CD4-positive, alpha-beta T cell treated with Interleukin-10 for 1 hour (primary cell): ENCODE measurements at regions not wholly inside any gene's neighbourhood (a gene's known extent, or its start where the extent isn't known, plus 50 kb on each side); places are given as distances from the start of the nearest gene placed in this dataset.
"Not testable (repeated sequence)": the region's sequence is repeated elsewhere in the genome, so short reads cannot be mapped to it uniquely, and the experiment has no call there.

Experiments
- DNase-seq: peaks from one replicate; pipeline ENCODE4 v3.0.0-alpha.2; 2020

- no peak for DNase-seq
Measured at GRCh38 chr4:128560754-128561495, 248.6 kb upstream of the JADE1 start.

GRCh38 chr4:128558896-128559679 lies 250.4 kb upstream of the JADE1 start:
- DNase-seq = no peak

GRCh38 chr4:128556756-128557155 lies 252.7 kb upstream of the JADE1 start:
- DNase-seq = no peak

GRCh38 chr4:128553686-128554515 lies 255.6 kb upstream of the JADE1 start:
- no peak for DNase-seq

GRCh38 chr4:128552586-128552907 lies 257.0 kb upstream of the JADE1 start:
- no peak for DNase-seq

- DNase-seq = no peak
Measured at GRCh38 chr4:128551280-128551679, 258.2 kb upstream of the JADE1 start.

- no peak for DNase-seq
Measured at GRCh38 chr4:128550060-128550459, 259.4 kb upstream of the JADE1 start.

- DNase-seq = no peak
Measured at GRCh38 chr4:128549636-128550035, 259.9 kb upstream of the JADE1 start.

GRCh38 chr4:128548381-128548780 lies 260.8 kb upstream of the PGRMC2 start:
- no peak for DNase-seq

- no peak for DNase-seq
Measured at GRCh38 chr4:128544272-128544671, 256.7 kb upstream of the PGRMC2 start.

GRCh38 chr4:128543696-128544095 lies 256.1 kb upstream of the PGRMC2 start:
- no peak for DNase-seq

GRCh38 chr4:128542047-128542446 lies 254.4 kb upstream of the PGRMC2 start:
- DNase-seq = no peak

GRCh38 chr4:128540122-128540521 lies 252.5 kb upstream of the PGRMC2 start:
- no peak for DNase-seq

- DNase-seq = no peak
Measured at GRCh38 chr4:128538111-128538882, 250.7 kb upstream of the PGRMC2 start.

GRCh38 chr4:128536746-128537145 lies 249.1 kb upstream of the PGRMC2 start:
- no peak for DNase-seq

- DNase-seq = not testable (repeated sequence)
Measured at GRCh38 chr4:128535510-128535909, 247.9 kb upstream of the PGRMC2 start.

- DNase-seq = no peak
Measured at GRCh38 chr4:128528793-128529553, 241.4 kb upstream of the PGRMC2 start.

GRCh38 chr4:128527946-128528576 lies 240.4 kb upstream of the PGRMC2 start:
- DNase-seq = no peak

GRCh38 chr4:128527351-128527750 lies 239.7 kb upstream of the PGRMC2 start:
- DNase-seq = no peak

GRCh38 chr4:128525992-128526630 lies 238.5 kb upstream of the PGRMC2 start:
- no peak for DNase-seq

- DNase-seq = no peak
Measured at GRCh38 chr4:128525387-128525786, 237.8 kb upstream of the PGRMC2 start.
